ENCODE measurements at regions not wholly inside any gene's neighbourhood (a gene's known extent, or its start where the extent isn't known, plus 50 kb on each side); places are given as distances from the start of the nearest gene placed in this dataset.

DNA sequence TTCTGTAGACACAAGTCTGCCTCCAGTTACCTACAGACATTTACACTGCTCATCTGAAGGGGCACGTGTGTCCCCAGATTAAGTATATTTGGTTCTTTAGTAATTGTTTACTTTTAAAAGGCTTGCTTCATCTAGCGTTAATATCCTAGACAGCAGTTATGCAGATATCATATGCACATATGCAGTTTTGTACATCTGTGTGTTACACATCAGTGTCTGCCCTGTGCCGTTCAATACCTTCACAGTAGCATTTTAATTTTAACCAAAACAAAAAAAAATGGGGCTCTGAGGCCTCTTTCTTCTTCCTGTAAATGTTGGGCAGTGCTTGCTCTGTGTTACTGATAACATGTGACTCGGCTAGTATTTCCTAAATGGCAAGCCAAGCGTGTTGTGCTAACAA is 331.4 kb upstream of the MGMT start:
- TF ChIP-seq, protein P1, sequence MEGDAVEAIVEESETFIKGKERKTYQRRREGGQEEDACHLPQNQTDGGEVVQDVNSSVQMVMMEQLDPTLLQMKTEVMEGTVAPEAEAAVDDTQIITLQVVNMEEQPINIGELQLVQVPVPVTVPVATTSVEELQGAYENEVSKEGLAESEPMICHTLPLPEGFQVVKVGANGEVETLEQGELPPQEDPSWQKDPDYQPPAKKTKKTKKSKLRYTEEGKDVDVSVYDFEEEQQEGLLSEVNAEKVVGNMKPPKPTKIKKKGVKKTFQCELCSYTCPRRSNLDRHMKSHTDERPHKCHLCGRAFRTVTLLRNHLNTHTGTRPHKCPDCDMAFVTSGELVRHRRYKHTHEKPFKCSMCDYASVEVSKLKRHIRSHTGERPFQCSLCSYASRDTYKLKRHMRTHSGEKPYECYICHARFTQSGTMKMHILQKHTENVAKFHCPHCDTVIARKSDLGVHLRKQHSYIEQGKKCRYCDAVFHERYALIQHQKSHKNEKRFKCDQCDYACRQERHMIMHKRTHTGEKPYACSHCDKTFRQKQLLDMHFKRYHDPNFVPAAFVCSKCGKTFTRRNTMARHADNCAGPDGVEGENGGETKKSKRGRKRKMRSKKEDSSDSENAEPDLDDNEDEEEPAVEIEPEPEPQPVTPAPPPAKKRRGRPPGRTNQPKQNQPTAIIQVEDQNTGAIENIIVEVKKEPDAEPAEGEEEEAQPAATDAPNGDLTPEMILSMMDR (IDR thresholded peaks at IDR 0.05 in 2 of 3, conservative IDR thresholded peaks at IDR 0.05 in 1 of 3; ENCODE audit: borderline replicate concordance in 1 of 3, insufficient read depth in 1 of 3, low read depth in 2 of 3, low read length in 2 of 3), result no peak
- TF ChIP-seq, protein P2, sequence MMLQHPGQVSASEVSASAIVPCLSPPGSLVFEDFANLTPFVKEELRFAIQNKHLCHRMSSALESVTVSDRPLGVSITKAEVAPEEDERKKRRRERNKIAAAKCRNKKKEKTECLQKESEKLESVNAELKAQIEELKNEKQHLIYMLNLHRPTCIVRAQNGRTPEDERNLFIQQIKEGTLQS (IDR thresholded peaks at IDR 0.05), result no peak
- TF ChIP-seq, protein P3, sequence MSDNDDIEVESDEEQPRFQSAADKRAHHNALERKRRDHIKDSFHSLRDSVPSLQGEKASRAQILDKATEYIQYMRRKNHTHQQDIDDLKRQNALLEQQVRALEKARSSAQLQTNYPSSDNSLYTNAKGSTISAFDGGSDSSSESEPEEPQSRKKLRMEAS (IDR thresholded peaks at IDR 0.05), result no peak
- no peak for TF ChIP-seq CBX3 (IDR thresholded peaks at IDR 0.05; ENCODE audit: low read depth)
- TF ChIP-seq CEBPB (IDR thresholded peaks at IDR 0.05; ENCODE audit: low read depth), result no peak
- no peak for TF ChIP-seq JUND (IDR thresholded peaks at IDR 0.05)
- TF ChIP-seq EZH2 (IDR thresholded peaks at IDR 0.05), result no peak
- TF ChIP-seq, protein P4, sequence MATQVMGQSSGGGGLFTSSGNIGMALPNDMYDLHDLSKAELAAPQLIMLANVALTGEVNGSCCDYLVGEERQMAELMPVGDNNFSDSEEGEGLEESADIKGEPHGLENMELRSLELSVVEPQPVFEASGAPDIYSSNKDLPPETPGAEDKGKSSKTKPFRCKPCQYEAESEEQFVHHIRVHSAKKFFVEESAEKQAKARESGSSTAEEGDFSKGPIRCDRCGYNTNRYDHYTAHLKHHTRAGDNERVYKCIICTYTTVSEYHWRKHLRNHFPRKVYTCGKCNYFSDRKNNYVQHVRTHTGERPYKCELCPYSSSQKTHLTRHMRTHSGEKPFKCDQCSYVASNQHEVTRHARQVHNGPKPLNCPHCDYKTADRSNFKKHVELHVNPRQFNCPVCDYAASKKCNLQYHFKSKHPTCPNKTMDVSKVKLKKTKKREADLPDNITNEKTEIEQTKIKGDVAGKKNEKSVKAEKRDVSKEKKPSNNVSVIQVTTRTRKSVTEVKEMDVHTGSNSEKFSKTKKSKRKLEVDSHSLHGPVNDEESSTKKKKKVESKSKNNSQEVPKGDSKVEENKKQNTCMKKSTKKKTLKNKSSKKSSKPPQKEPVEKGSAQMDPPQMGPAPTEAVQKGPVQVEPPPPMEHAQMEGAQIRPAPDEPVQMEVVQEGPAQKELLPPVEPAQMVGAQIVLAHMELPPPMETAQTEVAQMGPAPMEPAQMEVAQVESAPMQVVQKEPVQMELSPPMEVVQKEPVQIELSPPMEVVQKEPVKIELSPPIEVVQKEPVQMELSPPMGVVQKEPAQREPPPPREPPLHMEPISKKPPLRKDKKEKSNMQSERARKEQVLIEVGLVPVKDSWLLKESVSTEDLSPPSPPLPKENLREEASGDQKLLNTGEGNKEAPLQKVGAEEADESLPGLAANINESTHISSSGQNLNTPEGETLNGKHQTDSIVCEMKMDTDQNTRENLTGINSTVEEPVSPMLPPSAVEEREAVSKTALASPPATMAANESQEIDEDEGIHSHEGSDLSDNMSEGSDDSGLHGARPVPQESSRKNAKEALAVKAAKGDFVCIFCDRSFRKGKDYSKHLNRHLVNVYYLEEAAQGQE (IDR thresholded peaks at IDR 0.05; ENCODE audit: low read depth), result no peak
